Putamen (tissue), 1 donor: ENCODE measurements at regions not wholly inside any gene's neighbourhood (a gene's known extent, or its start where the extent isn't known, plus 50 kb on each side); places are given as distances from the start of the nearest gene placed in this dataset.
"Not testable (repeated sequence)": the region's sequence is repeated elsewhere in the genome, so short reads cannot be mapped to it uniquely, and the experiment has no call there.

Experiments used
- DNase-seq: peaks from one replicate; pipeline ENCODE4 v3.0.0-alpha.2; 2016; ENCODE audit warnings: low spot score

DNA sequence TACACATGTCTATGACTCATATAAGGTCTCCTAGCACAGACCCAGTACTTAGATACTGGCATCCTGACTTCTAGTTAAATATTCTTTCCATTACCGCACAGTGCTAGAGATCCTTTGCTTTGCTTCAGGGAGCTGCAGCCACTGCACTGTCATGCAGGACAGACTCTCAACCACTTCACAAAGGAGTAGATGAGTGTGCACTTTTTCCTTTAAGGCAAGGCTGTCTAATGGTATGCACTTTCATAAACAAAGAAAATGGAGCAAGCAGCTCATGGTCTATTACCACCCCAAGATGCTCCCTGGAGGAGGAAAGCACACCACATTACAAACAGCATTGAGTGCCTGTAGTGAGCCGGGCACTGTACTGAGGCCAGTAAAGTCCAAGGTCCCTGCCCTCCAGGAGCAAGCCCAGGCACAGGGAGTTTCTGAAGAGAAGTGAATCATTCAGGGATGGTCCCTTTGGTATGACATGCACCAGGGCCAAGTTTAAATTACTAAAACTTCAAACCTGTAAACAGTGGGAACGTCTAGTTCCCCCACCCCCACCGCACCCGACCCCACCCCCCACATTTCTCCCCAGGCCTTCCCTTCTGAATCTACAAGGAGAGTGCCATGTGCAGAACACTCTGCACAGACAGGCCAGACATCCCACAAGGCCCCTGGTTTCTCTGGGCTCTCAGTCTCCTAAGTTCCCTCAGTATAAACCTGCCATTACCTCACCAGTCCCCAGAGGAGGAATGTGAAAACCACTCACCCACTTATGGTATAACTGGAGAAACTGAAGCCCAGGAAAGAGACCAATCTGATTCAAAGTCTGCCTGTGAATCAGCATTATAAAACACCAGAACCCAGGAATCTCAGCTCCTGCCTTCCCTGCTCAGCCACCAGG is 107.8 kb upstream of the BCL6 start:
- no peak for DNase-seq

- no peak for DNase-seq
These were observed 109.9 kb upstream of the BCL6 start for GRCh38 chr3:187855131-187855530.

- DNase-seq, result no peak
These were observed 111.3 kb upstream of the BCL6 start for GRCh38 chr3:187856555-187856954.

GRCh38 chr3:187858041-187858440 is 112.8 kb upstream of the BCL6 start:
- peak; percentile 11 for DNase-seq

GRCh38 chr3:187858711-187859110 is 113.4 kb upstream of the BCL6 start:
- DNase-seq, result no peak

DNA sequence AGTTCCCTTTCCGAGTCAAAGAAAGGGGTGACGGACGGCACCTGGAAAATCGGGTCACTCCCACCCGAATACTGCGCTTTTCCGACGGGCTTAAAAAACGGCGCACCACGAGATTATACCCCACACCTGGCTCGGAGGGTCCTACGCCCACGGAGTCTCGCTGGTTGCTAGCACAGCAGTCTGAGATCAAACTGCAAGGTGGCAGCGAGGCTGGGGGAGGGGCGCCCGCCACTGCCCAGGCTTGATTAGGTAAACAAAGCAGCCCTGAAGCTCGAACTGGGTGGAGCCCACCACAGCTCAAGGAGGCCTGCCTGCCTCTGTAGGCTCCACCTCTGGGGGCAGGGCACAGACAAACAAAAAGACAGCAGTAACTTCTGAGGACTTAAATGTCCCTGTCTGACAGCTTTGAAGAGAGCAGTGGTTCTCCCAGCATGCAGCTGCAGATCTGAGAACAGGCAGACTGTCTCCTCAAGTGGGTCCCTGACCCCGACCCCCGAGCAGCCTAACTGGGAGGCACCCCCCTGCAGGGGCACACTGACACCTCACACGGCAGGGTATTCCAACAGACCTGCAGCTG is 117.5 kb upstream of the BCL6 start:
- not testable (repeated sequence) for DNase-seq

DNA sequence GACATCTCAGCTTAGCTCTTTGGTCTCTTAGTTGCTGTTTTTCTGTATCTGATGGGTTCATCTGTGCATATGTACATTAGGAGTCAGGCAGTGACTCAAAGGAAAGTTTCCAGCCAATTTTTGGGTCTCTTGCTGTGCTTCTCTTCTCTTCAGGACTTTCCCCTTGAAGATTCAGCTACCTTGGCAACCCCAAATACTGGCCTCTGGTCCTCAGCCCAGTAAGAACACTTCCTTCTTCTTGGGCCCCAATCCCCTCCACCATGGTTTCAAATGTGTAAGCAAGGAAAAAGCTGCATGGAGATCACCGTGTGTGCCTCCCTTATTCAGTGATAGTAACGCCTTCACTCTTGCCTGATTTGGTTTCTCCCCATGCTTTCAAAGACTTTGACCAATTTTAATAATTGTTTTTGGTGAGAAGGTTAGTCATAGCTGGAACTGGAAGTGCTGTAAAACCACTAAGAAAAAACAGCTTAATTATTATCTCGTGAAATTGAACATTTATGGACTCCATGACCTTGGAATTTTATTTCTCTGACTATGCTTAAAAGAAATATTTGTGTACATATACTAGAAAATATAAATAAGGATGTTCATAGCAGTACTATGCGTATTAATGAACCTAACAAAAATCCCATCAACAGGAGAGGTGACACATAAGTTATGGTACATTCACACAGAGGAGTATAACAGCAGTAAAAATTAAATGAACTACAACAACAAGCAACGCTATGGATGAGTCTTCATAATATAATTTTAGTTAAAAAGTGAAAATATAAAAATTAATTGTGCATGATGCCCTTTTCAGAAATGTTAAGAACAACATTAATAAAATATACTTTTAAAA is 125.3 kb upstream of the BCL6 start:
- no peak for DNase-seq

DNA sequence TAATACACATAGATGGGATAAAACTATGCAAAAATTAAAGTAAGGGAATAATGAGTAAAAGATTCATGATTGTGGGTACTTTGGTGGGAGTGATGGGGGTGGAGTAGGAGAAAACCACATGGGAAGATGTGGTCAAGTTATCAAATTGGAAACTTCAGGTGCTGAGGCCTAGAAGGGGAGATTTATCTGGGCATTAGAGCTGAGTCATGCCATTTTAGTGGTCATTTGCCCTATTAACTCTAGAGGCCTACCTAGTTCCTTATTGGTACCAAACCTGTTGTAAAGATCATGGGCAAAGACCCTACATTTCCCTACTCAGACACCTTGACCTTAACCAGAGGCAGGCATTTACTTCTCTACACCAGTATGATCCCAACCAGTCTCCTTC is 125.9 kb upstream of the BCL6 start:
- no peak for DNase-seq

- no peak for DNase-seq
These were observed 126.6 kb upstream of the BCL6 start for GRCh38 chr3:187871848-187872247.

DNA sequence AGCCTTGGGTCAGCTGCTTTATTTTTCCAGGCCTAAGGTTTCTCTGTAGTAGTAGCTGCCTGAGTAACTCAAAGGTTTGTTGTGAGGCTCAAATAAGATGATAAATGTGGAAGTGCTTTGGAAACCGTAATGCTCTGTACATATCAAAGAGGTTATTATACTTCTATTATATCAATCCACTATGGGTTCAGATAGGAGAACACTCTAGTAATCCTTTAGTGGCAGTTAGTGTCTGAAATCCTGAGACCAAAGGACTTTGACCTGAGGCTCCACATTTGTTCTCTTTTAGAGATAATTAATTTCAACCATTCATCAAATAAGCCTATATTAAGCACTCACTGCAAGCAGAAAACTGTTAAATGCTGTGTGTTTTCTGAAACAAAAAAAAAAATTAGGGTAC is 128.6 kb upstream of the BCL6 start:
- no peak for DNase-seq

- no peak for DNase-seq
These were observed 130.6 kb upstream of the BCL6 start for GRCh38 chr3:187875863-187876262.

GRCh38 chr3:187878772-187879518 is 133.7 kb upstream of the BCL6 start:
- no peak for DNase-seq

DNA sequence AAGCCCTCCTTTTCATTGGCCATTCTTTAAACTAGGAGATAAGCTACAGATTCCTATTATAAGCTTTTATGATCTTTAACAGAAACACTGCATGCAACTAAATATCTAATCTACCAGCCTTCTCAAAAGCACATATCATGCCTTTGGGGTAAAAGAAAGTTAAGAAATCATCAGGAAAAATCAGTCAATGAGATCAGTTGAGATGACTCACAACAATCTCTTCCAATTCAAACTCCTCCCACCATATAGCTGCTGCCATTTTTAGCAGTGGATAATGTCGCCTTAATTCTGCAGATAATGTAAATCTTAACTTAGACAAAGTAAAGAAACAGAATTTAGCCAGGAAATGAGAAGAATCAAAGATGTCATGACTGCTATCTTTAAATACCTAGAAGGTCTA is 135.2 kb upstream of the BCL6 start:
- peak; percentile 7 for DNase-seq

GRCh38 chr3:187880851-187881250 is 135.6 kb upstream of the BCL6 start:
- DNase-seq, result no peak

- no peak for DNase-seq
These were observed 143.4 kb upstream of the BCL6 start for GRCh38 chr3:187888701-187889100.

GRCh38 chr3:187889106-187889505 is 143.8 kb upstream of the BCL6 start:
- DNase-seq, result no peak

DNA sequence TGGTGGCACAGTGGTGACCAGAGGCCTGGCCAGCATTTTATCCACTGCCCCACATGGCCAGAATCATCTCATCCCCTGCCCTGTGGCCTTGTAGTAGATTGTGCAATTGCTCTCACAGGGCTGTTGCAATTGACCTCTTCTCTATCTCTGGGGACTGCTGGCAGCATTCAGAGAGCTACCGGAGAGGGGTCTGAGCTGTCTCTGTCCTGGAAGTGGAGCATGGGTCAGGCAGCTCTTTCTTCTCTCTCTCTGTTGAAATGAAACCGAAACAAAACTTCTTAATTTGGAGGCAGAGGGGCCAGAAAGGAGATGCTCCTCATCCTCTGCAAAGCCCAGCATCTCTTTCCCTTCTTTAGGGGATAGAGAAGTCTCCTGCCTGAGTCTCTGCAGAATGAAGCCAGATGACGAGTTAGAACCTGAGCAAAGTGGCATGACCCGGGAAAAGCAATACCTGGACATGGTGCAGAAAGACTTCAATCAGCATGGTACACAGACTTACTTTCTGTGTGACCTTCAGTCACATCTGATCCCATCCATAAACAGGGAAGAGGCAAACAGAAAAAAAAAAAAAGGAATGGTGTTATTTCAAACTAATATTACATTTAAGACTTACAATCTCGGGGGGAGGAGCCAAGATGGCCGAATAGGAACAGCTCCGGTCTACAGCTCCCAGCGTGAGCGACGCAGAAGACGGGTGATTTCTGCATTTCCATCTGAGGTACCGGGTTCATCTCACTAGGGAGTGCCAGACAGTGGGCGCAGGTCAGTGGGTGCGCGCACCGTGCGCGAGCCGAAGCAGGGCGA is 144.5 kb upstream of the BCL6 start:
- no peak for DNase-seq

GRCh38 chr3:187890405-187890752 is 145.1 kb upstream of the BCL6 start:
- DNase-seq, result not testable (repeated sequence)

- no peak for DNase-seq
These were observed 151.4 kb upstream of the BCL6 start for GRCh38 chr3:187896646-187897045.

- DNase-seq, result no peak
These were observed 154.0 kb upstream of the BCL6 start for GRCh38 chr3:187899246-187899645.
